H1 (cell line): ENCODE measurements at regions not wholly inside any gene's neighbourhood (a gene's known extent, or its start where the extent isn't known, plus 50 kb on each side); places are given as distances from the start of the nearest gene placed in this dataset.

Source experiments
- CTCF ChIA-PET: fragments of 300-600 bp; sonication (Branson Sonifier 250); formaldehyde crosslinking; loops from one replicate; lab custom pipeline; 2021; ENCODE audit not compliant: partially characterized antibody; lab: Charles Lee
- POLR2A ChIA-PET: fragments of 300-600 bp; sonication (Branson Sonifier 250); formaldehyde crosslinking; loops from one replicate; lab custom pipeline; 2021; ENCODE audit warnings: inconsistent platforms; ENCODE audit not compliant: partially characterized antibody; lab: Charles Lee
- DNase-seq, 2 experiments: peaks; one replicate each; pipeline versions ENCODE4 v3.0.0 to v3.0.0-alpha.2; 2010 to 2022; ENCODE audit warnings: low spot score in 2 of 2, low read depth in 1 of 2, mixed read lengths in 1 of 2
- FAIRE-seq: peaks from 2 replicates; lab custom pipeline; 2011; peaks lifted over from hg19 to GRCh38; lab: Jason Lieb, UNC
- H2AFZ ChIP-seq: 2 replicates; pipeline ENCODE4 v1.8.1; 2012; ENCODE audit warnings: low read length, inconsistent platforms
- H2AK5ac ChIP-seq: 2 replicates; pipeline ENCODE4 v1.6.1; 2013; ENCODE audit warnings: low read depth, low read length
- H2BK120ac ChIP-seq: replicated peaks from 2 replicates; pipeline ENCODE3; 2013; ENCODE audit warnings: low read depth, low read length, inconsistent platforms
- H2BK12ac ChIP-seq: 2 replicates; pipeline ENCODE4 v1.6.1; 2013; ENCODE audit warnings: low read depth, low read length
- H2BK15ac ChIP-seq: 2 replicates; pipeline ENCODE4 v1.6.1; 2013; ENCODE audit warnings: low read length
- H2BK20ac ChIP-seq: 2 replicates; pipeline ENCODE4 v1.6.1; 2013; ENCODE audit warnings: low read length
- H2BK5ac ChIP-seq: 2 replicates; pipeline ENCODE4 v1.6.1; 2013; ENCODE audit warnings: low read depth, low read length
- H3K14ac ChIP-seq: 2 replicates; pipeline ENCODE4 v1.6.1; 2013; ENCODE audit warnings: inconsistent platforms; ENCODE audit not compliant: insufficient read length
- H3K18ac ChIP-seq: 2 replicates; pipeline ENCODE4 v1.6.1; 2013; ENCODE audit warnings: low read length; ENCODE audit errors: extremely low read depth
- H3K23ac ChIP-seq: 2 replicates; pipeline ENCODE4 v1.6.1; 2013; ENCODE audit warnings: inconsistent platforms; ENCODE audit not compliant: insufficient read length
- H3K23me2 ChIP-seq: 2 replicates; pipeline ENCODE4 v1.6.1; 2013; ENCODE audit warnings: low read depth, low read length
- H3K27ac ChIP-seq: 2 replicates; pipeline ENCODE4 v1.6.1; 2011; ENCODE audit warnings: low read depth, low read length, inconsistent platforms
- H3K27me3 ChIP-seq, 4 experiments: replicated peaks in 1 of 4; 1 replicate in 1 of 4; 2 replicates in 3 of 4; pipeline versions ENCODE4 v1.6.1 to v1.8.1; 2011 to 2013; ENCODE audit warnings: low read length in 3 of 4, mild to moderate bottlenecking in 3 of 4, inconsistent platforms in 2 of 4, mixed read lengths in 2 of 4, moderate library complexity in 1 of 4; ENCODE audit not compliant: control insufficient read depth in 3 of 4, insufficient read depth in 3 of 4; ENCODE audit errors: extremely low read depth in 1 of 4
- H3K36me3 ChIP-seq, 4 experiments: 2 replicates each; pipeline versions ENCODE4 v1.6.1 to v1.8.1; 2011 to 2013; ENCODE audit warnings: mild to moderate bottlenecking in 4 of 4, low read length in 3 of 4, moderate library complexity in 2 of 4, control low read depth in 1 of 4, inconsistent platforms in 1 of 4; ENCODE audit not compliant: insufficient read depth in 4 of 4, control insufficient read depth in 2 of 4
- H3K4ac ChIP-seq: replicated peaks from 2 replicates; pipeline ENCODE3; 2013; ENCODE audit warnings: low read length, low read depth, mixed read lengths, inconsistent platforms; ENCODE audit not compliant: insufficient read length
- H3K4me1 ChIP-seq, 4 experiments: replicated peaks in 1 of 4; 1 replicate in 1 of 4; 2 replicates in 3 of 4; pipeline versions ENCODE4 v1.6.1 to v1.8.1; 2011 to 2013; ENCODE audit warnings: low read length in 3 of 4, inconsistent platforms in 2 of 4, mixed read lengths in 1 of 4; ENCODE audit not compliant: insufficient read depth in 4 of 4, control insufficient read depth in 3 of 4
- H3K4me2 ChIP-seq, 2 experiments: 2 replicates each; pipeline versions ENCODE4 v1.6.1 to v1.8.1; 2011 to 2013; ENCODE audit warnings: low read depth in 2 of 2, low read length in 2 of 2, control low read depth in 1 of 2, inconsistent platforms in 1 of 2, mild to moderate bottlenecking in 1 of 2; ENCODE audit not compliant: insufficient read depth in 1 of 2
- H3K4me3 ChIP-seq, 4 experiments: fragments of 200-600, 300-600 bp in 1 of 4; sonication (generic), shearing (Covaris generic), sonication (Bioruptor Twin) in 1 of 4; 2 replicates each; pipeline versions ENCODE4 v1.5.1 to v1.8.1; 2011 to 2016; ENCODE audit warnings: low read length in 4 of 4, low read depth in 3 of 4, control low read depth in 2 of 4, inconsistent platforms in 2 of 4, mild to moderate bottlenecking in 2 of 4, mixed read lengths in 1 of 4, moderate library complexity in 1 of 4; ENCODE audit not compliant: insufficient read depth in 2 of 4; ENCODE audit errors: extremely low read depth in 1 of 4
- H3K56ac ChIP-seq: replicated peaks from 2 replicates; pipeline ENCODE3; 2013; ENCODE audit warnings: low read depth, mild to moderate bottlenecking, mixed read lengths, low read length, inconsistent platforms; ENCODE audit not compliant: insufficient read length
- H3K79me1 ChIP-seq: 2 replicates; pipeline ENCODE4 v1.6.1; 2013; ENCODE audit warnings: low read depth, low read length, control low read depth
- H3K79me2 ChIP-seq, 2 experiments: 2 replicates each; pipeline versions ENCODE4 v1.6.1 to v1.8.1; 2012 to 2013; ENCODE audit warnings: low read length in 2 of 2, mild to moderate bottlenecking in 2 of 2, inconsistent platforms in 1 of 2; ENCODE audit not compliant: insufficient read depth in 2 of 2, control insufficient read depth in 1 of 2
- H3K9ac ChIP-seq, 4 experiments: replicated peaks in 1 of 4; 1 replicate in 1 of 4; 2 replicates in 3 of 4; pipeline versions ENCODE4 v1.6.1 to v1.8.1; 2011 to 2013; ENCODE audit warnings: low read depth in 3 of 4, low read length in 3 of 4, control low read depth in 2 of 4, mild to moderate bottlenecking in 2 of 4, moderate library complexity in 2 of 4, inconsistent platforms in 1 of 4; ENCODE audit errors: extremely low read depth in 1 of 4
- H3K9me3 ChIP-seq, 2 experiments: 2 replicates each; pipeline versions ENCODE4 v1.6.1 to v1.8.1; 2012 to 2013; ENCODE audit warnings: mild to moderate bottlenecking in 2 of 2, moderate library complexity in 2 of 2, control low read depth in 1 of 2, inconsistent platforms in 1 of 2, low read depth in 1 of 2, low read length in 1 of 2, mixed read lengths in 1 of 2; ENCODE audit not compliant: insufficient read depth in 2 of 2
- H4K20me1 ChIP-seq, 2 experiments: replicated peaks in 1 of 2; 2 replicates each; pipeline versions ENCODE3 to v1.8.1; 2011 to 2013; ENCODE audit warnings: inconsistent platforms in 2 of 2, low read length in 2 of 2, mild to moderate bottlenecking in 1 of 2; ENCODE audit not compliant: insufficient read depth in 2 of 2, control insufficient read depth in 1 of 2
- H4K5ac ChIP-seq: 2 replicates; pipeline ENCODE4 v1.6.1; 2013; ENCODE audit warnings: low read length, low read depth, mixed read lengths, inconsistent platforms; ENCODE audit not compliant: insufficient read length
- H4K8ac ChIP-seq: 2 replicates; pipeline ENCODE4 v1.8.0; 2013; ENCODE audit warnings: mild to moderate bottlenecking, moderate library complexity, low read length, inconsistent platforms; ENCODE audit not compliant: insufficient read depth; ENCODE audit errors: extremely low read depth
- H4K91ac ChIP-seq: replicated peaks from 2 replicates; pipeline ENCODE3; 2013; ENCODE audit warnings: low read length, mixed read lengths, inconsistent platforms; ENCODE audit not compliant: insufficient read length
- BCL11A ChIP-seq, 2 experiments: IDR thresholded peaks; one replicate each; pipeline ENCODE4 v1.6.1; 2011; ENCODE audit warnings: low read depth in 2 of 2, low read length in 2 of 2, mild to moderate bottlenecking in 2 of 2
- GTF2F1 ChIP-seq: IDR thresholded peaks from 2 replicates; pipeline ENCODE4 v1.6.1; 2012; ENCODE audit warnings: low read depth, low read length, improper control_type of control experiment, borderline replicate concordance
- POLR2A ChIP-seq, 2 experiments: IDR thresholded peaks; 1 replicate in 1 of 2; 2 replicates in 1 of 2; pipeline ENCODE4 v1.6.1; 2011; ENCODE audit warnings: low read depth in 2 of 2, low read length in 2 of 2, mild to moderate bottlenecking in 2 of 2; ENCODE audit errors: control extremely low read depth in 1 of 2
- WGBS, 2 experiments: shearing (Covaris generic) in 1 of 2; methylation state at CpG; one replicate each; pipeline versions ENCODE4 v1.1.6 to v1.1.7; 2013 to 2015; ENCODE audit warnings: low lambda C conversion rate in 2 of 2, mixed read lengths in 2 of 2, inconsistent platforms in 1 of 2, low coverage in 1 of 2, missing lambda C conversion rate in 1 of 2; ENCODE audit not compliant: insufficient replicate concordance in 2 of 2, insufficient coverage in 1 of 2, insufficient read length in 1 of 2; ENCODE audit errors: extremely low coverage in 1 of 2, missing lambda C conversion rate in 1 of 2; 5-methylcytosine and 5-hydroxymethylcytosine counted together

GRCh38 chr10:131722525-131723264, 178.1 kb upstream of the PPP2R2D start:
- POLR2A ChIA-PET = no interaction called here
- no peak overlapping the region for H2BK5ac ChIP-seq
- H3K18ac ChIP-seq = no peak overlapping the region
- H3K56ac ChIP-seq = no peak overlapping the region
- no peak overlapping the region for H2BK120ac ChIP-seq
- H3K9me3 ChIP-seq = no peaks in the 10 kb centered on the region; a peak in 2 of 4 replicates
- H3K79me1 ChIP-seq = no peaks in the 10 kb centered on the region
- H3K4me2 ChIP-seq = no peak overlapping the region
- no peak for TF ChIP-seq POLR2A (IDR thresholded peaks at IDR 0.05; ENCODE audit: control extremely low read depth in 1 of 2, low read depth in 2 of 2, low read length in 2 of 2)
- no peak for TF ChIP-seq GTF2F1
- TF ChIP-seq BCL11A (IDR thresholded peaks at IDR 0.05; ENCODE audit: low read depth in 2 of 2, low read length in 2 of 2) = no peak
- H4K91ac ChIP-seq = no peak overlapping the region
- H3K27ac ChIP-seq = no peak overlapping the region
- peaks cover 0 to 9% (median 9%) of the 10 kb centered on the region in 4 experiments; a peak in 4 of 7 replicates for H3K27me3 ChIP-seq
- CTCF ChIA-PET = interaction anchor here (1.0 to 2.6 kb wide), 3 partner anchors 11 to 269 kb away, joined by 3 to 10 read pairs (median 4); no protein-coding TSS in a partner anchor
- H3K4ac ChIP-seq = no peak overlapping the region
- H3K23ac ChIP-seq = no peak overlapping the region
- H2BK15ac ChIP-seq = no peak overlapping the region
- 0 out of 2 replicates have a peak overlapping the region, but pooled peaks have one; percentile 53 for H2AK5ac ChIP-seq
- H2BK20ac ChIP-seq = no peak overlapping the region
- H3K9ac ChIP-seq = no peak overlapping the region
- no peak overlapping the region for H3K4me3 ChIP-seq
- H4K20me1 ChIP-seq = no peaks in the 10 kb centered on the region
- no peaks in the 10 kb centered on the region for H3K79me2 ChIP-seq
- H4K8ac ChIP-seq = no peak overlapping the region
- H2BK12ac ChIP-seq = no peak overlapping the region
- no peak overlapping the region for H2AFZ ChIP-seq
- FAIRE-seq (no peak), DNase-seq (no peak)
- H3K14ac ChIP-seq = no peak overlapping the region
- no peaks in the 10 kb centered on the region for H3K36me3 ChIP-seq
- H4K5ac ChIP-seq = no peak overlapping the region
- WGBS, 2 experiments = 90% methylated on average over 21 of the region's 22 CpGs; no CpG with 5 or more reads in 1 of the 2 experiments
- H3K4me1 ChIP-seq = peaks cover 0 to 16% (median 8%) of the 10 kb centered on the region in 4 experiments; a peak in 6 of 7 replicates
- no peaks in the 10 kb centered on the region for H3K23me2 ChIP-seq
